AG10803 (cell line): ENCODE measurements at regions not wholly inside any gene's neighbourhood (a gene's known extent, or its start where the extent isn't known, plus 50 kb on each side); places are given as distances from the start of the nearest gene placed in this dataset.

Source experiments
- DNase-seq: peaks from one replicate; pipeline ENCODE4 v3.0.0; 2010; ENCODE audit warnings: low read depth
- H3K4me3 ChIP-seq: 2 replicates; pipeline ENCODE4 v1.5.1; 2011; ENCODE audit warnings: mild to moderate bottlenecking, low read length, control low read depth
- TF ChIP-seq, protein P1 (sequence below): conservative IDR thresholded peaks from 2 replicates; pipeline ENCODE4 v1.5.1; 2011; ENCODE audit warnings: mild to moderate bottlenecking, low read length, control low read depth, inconsistent platforms

GRCh38 chr21:27094184-27094948 is 127.5 kb upstream of the ADAMTS5 start:
- DNase-seq: peak; percentile 61
- no peak overlapping the region for H3K4me3 ChIP-seq
- TF ChIP-seq, protein P1, sequence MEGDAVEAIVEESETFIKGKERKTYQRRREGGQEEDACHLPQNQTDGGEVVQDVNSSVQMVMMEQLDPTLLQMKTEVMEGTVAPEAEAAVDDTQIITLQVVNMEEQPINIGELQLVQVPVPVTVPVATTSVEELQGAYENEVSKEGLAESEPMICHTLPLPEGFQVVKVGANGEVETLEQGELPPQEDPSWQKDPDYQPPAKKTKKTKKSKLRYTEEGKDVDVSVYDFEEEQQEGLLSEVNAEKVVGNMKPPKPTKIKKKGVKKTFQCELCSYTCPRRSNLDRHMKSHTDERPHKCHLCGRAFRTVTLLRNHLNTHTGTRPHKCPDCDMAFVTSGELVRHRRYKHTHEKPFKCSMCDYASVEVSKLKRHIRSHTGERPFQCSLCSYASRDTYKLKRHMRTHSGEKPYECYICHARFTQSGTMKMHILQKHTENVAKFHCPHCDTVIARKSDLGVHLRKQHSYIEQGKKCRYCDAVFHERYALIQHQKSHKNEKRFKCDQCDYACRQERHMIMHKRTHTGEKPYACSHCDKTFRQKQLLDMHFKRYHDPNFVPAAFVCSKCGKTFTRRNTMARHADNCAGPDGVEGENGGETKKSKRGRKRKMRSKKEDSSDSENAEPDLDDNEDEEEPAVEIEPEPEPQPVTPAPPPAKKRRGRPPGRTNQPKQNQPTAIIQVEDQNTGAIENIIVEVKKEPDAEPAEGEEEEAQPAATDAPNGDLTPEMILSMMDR: no peak

GRCh38 chr21:27086630-27087029 is 119.7 kb upstream of the ADAMTS5 start:
- no peak for DNase-seq
- H3K4me3 ChIP-seq: no peak overlapping the region
- TF ChIP-seq, protein P1: no peak

DNA sequence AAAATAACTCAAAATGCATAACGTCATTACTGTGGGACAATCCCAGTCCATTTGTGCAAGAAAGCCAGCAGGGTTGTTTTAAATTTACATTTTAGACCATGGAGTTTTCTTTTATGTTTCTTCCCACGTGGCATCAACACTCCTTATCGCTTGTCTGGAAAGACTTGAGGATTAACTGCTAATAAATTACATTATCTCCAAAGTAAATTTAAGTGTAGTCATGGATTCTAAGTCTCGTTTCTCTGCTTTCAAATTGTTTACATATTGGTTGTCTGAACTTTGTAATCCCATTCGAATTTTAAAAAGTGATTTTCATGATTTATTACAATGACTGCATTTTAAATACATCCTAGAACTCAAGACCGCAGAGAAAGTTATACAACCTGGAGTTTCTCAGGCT is 119.3 kb upstream of the ADAMTS5 start:
- TF ChIP-seq, protein P1: no peak
- no peak for DNase-seq
- H3K4me3 ChIP-seq: no peak overlapping the region

- DNase-seq: no peak
- TF ChIP-seq, protein P1: no peak
- H3K4me3 ChIP-seq: no peak overlapping the region
Measured at GRCh38 chr21:27085387-27085786, 118.5 kb upstream of the ADAMTS5 start.

DNA sequence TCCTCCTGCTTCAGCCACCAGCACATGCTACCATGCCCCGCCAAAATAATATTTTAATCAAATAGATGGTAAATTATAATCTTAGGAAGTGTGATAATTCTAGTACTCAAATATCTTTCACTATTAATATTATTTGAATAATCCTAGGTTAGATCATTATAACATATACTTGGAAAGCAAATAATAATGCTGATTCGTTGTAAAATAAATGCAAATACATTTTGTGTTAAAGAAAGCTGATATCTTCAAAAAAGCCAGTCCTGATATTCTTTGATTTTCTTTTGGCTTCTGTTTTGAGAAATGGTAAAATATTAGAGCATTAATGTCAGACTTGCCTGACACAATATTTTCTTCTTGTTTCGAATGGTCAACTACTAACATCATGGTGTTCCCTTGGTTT is 116.3 kb upstream of the ADAMTS5 start:
- TF ChIP-seq, protein P1: no peak
- DNase-seq: no peak

GRCh38 chr21:27082431-27083010 is 115.6 kb upstream of the ADAMTS5 start:
- no peak for DNase-seq
- TF ChIP-seq, protein P1: no peak
- H3K4me3 ChIP-seq: no peak overlapping the region

More for the DNA sequence above, 116.3 kb upstream of the ADAMTS5 start:
- no peak overlapping the region for H3K4me3 ChIP-seq
